GM19438 (cell line): ENCODE measurements at regions not wholly inside any gene's neighbourhood (a gene's known extent, or its start where the extent isn't known, plus 50 kb on each side); places are given as distances from the start of the nearest gene placed in this dataset.
"Not testable (repeated sequence)": the region's sequence is repeated elsewhere in the genome, so short reads cannot be mapped to it uniquely, and the experiment has no call there.

Experiments
- ATAC-seq: cut with Tn5 transposase; IDR thresholded peaks from one replicate; pipeline ENCODE4 v1.9.1; 2021; ENCODE audit warnings: low read depth; ENCODE audit not compliant: unreplicated experiment

DNA sequence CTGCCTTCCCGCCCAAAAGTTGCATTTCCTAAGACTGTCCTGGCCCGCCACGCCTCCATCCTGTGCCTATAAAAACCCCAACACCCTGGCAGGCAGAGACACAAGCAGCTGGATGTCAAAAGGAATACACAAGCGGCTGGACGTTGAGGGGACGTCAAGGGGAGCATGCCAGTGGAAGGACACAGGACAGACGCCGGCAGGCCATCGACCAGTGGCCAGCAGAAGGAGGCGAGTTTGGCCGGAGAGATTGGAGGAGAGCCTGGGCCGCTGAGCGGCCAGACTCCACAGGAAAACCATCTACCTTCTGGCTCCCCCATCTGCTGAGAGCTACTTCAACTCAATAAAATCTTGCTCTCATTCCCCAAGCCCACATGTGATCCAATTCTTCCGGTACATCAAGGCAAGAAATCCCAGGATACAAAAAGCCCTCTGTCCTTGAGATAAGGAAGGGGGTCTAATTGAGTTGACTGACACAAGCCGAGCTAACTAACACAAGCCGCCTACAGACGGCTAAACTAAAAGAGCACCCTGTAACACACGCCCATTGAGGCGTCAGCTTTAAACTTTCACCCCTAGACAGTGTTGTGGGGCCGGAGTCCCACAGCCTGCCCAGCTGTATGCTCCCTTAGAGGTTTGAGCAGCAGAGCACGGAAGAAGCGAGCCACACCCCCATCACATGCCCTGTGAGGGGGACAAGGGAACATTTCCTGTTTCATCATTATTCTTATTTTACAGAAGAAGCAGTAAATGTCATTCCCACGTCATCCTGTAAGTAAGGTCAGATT, 150.3 kb upstream of the PHYHIPL start:
- no peak for ATAC-seq

DNA sequence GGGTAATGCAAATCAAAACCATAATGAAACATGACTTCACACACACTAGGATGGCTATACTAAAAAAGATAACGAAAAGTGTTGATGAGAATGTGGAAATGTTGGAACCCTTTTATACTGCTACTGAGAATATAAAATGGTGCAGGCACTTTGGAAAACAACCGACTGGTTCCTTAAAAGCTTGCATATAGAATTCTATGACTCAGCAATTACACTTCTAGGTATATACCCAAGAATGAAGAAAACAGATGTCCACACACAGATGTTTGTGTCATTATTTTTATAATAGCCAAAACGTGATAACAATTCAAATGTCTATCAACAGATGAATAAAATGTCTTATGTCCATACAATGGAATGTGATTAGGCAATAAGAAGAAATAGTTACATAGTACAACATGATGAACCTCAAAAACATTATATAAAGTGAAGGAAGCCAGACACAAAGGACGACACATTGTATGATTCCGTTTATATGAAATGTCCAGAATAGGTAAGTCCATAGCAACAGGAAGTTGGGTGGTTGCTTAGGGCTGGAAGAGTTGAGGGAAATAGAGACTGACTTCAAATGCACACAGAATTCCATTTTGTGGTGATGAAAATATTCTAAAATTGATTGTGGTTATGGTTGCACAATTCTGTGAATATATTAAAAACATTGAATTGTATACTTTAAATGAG, 148.3 kb upstream of the PHYHIPL start:
- ATAC-seq = no peak

DNA sequence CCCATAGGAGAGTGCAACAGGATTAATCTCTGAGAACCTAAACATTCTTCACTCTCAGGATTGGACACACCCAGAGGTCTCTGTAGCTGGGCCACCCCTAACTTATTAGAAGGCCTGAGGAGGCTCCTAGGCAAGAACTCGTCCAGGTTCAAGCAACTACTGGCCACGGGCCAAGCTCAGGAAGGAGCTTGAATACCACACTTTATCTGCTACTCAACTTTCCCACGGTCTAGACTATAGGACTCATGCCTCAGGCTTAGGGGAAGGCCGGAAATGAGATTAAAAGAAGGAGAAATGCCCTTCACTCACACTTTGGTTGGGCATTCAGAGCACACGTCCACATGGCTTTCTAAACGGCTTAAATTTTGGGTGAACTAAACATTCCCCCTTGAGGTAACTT, 142.8 kb upstream of the PHYHIPL start:
- ATAC-seq = no peak

DNA sequence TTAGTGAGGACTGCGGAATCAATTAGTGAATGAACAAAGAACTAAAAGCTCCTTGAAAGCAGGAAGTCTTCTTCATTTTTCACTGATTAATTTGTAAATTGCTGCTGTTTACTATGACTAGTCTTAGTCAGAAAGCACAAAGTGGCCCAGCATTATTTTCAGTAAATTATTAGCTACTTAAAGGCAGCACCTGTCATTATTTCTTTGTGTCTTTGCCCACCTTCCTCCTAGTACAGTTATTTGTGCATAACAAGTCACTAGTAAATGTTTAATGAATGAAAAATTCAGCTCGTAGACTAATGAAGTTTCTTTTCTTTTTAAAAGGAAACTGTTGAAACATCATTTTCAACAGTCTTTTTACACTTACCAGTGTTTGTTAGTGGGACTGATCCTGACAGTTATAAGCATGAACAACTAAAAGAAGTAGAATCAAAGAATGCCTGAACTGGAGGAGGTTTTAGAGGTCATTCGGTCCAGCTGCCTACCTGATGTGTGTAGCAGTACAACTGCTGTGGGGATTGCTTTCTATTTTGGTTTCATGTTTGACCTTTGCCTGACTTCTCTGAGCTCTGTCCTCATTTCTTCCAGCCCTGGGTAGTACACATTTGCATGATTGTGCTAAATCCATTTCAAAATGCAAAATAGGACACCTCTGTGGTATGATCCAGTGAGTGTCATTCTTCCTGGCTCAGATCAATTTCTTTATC, 140.0 kb upstream of the PHYHIPL start:
- ATAC-seq = peak; percentile 96

DNA sequence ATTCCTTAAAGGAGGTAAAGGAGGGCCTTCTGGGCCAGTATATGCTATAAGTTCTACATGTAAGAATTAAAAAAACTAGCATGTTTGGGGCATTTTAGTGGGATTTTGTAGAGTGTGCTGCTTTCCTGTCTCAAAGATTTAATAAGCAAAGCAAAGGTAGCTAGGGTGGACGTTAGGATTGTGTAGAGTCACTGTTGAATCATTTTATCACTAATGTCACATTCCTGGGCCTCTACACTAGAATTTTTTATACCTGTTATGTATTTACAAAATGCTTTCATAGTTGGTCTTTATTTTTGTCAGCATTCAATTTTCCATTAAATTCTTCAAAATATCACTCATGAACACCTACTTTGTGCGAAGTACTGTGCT, 139.4 kb upstream of the PHYHIPL start:
- no peak for ATAC-seq

DNA sequence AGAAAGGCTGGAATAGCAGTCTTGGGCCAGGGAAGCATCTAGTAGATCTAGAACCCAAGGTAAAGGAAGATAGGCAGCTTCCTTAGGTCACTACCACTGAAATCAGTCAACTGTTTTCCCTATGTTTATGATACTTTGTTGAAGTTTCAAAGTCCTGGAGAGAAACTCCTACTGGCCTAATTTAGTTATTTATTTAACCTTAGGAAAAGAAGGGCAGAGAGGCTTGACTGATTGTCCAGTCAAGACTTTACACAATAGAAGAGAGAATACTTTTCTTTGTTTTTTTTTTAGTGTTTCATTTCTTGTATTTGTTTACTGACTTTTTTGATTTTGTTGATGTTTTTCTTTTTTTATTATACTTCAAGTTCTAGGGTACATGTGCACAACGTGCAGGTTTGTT, 138.9 kb upstream of the PHYHIPL start:
- ATAC-seq = no peak

DNA sequence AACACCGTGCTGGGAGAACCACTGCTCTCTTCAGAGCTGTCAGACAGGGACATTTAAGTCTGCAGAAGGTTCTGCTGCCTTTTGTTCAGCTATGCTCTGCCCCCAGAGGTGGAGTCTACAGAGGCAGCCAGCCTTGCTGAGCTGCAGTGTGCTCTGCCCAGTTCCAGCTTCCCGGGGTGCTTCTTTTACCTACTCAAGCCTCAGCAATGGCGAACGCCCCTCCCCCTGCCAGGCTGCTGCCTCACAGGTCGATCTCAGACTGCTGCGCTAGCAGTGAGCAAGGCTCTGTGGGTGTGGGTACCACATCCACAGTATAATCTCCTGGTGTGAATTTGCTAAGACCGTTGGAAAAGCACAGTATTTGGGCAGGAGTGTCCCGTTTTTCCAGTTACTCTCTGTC, 133.1 kb upstream of the PHYHIPL start:
- not testable (repeated sequence) for ATAC-seq

DNA sequence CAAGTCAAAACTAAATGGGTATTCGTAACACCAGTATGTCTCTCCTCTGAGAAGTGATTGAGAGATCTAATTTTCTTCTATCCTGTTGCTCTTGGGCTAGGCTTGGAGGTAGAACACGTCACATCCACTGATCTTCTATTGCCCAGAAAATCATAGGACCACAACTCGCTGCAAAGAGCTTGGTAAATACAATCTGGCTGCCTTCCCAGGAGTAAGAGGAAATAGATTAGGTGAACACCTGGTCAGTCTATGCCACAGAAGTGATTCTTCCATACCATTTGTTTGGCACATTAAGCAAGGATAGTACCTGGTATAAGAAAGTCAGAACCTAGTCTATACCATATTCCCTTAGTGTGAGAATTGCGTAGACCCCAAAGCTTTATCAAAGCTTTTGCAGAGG, 129.3 kb upstream of the PHYHIPL start:
- ATAC-seq = no peak

DNA sequence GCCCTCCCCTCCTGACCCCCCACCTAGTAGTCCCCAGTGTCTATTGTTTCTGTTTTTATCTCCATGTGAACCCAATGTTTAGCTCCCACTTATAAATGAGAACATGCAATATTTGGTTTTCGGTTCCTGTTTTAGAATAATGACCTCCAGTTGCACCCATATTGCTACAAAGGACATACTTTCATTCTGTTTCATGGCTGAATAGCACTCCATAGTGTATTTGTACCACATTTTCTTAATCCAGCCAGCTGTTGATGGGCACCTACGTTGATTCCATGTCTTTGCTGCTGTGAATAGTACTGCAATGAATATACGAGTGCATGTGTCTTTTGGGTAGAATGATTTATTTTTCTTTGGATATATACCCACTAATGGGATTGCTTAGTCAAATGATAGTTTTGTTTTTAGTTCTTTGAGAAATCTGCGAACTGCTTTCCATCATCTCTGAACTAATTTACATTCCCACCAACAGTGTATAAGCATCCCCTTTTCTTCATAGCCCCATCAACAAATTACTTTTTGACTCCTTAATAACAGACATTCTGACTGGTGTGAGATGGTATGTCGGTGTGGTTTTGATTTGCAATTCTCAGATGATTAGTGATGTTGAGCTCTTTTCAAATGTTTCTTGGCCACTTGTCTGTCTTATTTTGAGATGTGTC, 128.4 kb upstream of the PHYHIPL start:
- ATAC-seq = peak; percentile 92

DNA sequence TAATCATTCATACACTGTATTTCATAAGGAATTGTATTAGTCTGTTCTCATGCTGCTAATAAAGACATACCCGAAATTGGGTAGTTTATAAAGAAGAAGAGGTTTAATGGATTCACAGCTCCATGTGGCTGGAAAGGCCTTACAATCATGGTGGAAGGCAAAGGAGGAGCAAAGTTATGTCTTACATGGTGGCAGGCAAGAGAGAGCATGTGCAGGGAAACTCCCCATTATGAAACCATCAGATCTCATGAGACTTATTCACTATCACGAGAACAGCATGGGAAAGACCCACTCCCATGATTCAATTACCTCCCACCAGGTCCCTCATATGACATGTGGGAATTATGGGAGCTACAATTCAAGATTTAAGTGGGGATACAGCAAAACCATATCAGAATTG, 122.9 kb upstream of the PHYHIPL start:
- not testable (repeated sequence) for ATAC-seq

DNA sequence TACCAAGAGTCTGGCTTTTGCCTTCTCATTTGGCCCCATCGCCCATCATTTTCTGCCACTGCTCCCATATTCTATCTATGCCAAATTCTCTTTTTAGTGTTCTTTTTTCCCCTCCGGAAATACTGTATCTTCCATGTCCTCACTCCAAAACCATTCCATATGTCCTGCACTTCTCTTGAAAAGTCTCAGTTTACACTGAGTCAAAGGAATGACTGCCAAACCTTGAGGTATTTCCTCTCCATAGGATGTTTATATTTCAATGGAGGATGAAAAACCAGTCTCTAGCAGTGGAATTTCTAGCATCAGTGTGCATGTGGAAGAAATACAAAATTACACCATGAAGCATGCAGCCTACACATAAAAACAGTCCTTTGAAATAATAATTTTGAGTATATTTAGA, 121.4 kb upstream of the PHYHIPL start:
- ATAC-seq = no peak

DNA sequence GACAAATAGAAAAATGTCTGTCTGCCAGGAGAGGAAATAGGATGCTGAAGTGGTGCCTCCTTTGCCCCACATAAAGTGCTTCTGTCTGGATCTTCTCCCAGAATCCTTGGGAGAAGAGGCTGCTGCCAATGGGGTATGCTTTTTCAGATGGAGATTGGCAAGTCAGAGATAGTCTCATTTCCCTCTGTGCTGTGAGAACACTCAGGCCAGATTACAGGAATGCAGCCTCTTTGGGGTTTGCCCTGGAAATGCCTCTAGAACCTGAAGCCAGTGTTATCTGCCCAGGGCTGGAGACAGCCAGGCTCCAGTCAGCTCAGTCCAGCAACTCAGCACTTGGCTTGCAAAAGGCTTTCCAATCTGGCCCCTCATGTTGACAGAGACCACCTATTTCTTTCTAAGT, 119.1 kb upstream of the PHYHIPL start:
- ATAC-seq = no peak

DNA sequence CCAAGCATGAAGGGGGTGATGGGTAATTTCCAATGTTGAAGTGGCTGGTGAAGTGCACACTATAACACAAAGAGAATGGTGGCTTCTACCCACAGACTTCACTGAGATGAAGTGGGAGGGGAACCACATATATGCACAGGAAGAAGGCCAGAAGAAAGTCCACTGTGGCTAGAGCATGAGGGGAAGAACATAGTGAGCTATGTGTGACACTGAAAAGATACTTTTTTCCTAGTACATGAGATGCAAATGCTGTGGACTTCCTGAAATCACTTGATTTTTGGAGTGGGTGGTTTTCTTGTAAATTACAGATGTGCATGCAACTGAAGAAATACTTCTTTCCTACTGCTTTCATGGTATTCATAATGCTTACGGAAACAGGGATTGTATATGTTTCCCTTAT, 115.6 kb upstream of the PHYHIPL start:
- ATAC-seq = no peak

DNA sequence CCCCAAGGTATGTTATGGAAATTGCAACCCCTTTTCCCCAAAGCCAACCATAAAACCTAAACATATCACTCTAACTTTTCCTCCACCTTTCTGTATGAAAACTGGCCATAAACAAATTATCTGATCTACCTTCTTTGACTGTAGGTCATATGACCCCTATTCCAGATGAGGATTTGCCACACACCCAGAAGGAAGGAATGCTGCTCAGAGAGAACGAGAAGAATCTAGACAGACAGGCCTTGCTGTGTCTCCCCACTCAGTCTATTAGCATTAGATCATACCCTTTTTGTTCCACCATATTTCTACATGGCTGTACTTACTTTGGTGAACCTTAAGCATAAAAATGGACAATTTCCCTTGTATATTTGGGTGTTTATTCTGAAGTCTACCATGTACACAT, 113.0 kb upstream of the PHYHIPL start:
- no peak for ATAC-seq

DNA sequence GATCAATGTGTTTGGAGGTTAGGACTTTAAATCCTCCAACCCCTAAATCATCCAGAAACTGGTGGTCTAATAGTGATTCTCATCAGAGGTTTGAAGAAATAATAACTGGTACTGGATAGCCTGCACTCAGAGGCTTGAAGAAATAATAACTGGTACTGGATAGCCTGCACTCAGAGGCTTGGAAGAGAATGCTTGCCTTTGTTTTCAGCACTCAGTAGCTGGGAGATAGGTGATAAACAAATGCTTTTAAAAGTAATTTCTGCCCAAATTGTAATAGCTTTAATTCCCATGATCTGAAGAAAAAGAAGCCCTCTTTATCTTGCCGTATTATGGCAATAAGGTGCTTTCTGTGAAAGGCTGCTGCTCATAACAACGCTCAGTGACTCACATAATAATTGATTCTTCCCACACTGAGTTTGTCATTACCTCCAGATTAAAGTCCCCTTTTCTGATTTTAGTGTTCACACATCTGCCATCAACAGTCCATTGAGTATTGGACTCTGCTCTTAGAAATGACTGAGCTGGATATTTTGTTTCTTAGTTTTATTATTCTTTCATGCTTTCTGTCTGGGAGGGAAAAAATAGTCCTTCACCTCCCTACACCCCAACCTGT, 112.3 kb upstream of the PHYHIPL start:
- ATAC-seq = no peak

DNA sequence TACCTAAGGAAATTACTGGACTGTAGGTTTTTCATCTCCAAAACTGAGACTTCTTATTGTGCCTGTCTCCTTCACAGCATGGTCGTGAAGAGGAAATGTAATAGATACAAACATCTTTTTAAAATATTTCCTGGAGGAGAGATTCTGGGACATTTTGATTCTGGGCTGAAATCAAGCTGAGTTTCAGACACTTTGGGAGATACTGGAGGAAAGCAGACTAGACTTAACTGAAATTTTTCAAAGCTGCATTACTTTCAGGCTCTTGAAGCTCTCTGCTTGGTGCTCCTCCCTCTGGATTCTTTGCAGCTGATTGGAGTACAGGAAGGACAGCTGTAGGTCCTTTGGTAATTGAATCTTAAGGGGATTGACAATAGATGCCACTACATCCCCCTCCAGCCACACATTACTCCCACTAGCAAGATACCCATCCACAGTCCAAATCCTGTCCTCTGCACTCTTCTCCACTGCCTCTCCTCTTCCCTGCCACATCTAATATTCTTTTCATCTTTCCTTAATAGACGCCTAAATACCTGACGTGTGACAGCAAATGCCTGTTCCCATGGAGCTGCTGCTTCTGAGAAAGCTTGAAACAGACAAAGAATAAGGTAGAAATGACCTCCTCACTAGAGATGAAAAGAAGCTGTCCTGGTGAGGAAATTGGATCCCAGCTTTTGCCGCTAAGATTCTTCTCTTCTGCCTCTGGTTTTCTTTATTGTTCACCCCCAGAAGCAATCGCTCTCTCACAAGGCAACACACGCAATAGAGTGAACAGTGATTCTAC, 111.5 kb upstream of the PHYHIPL start:
- ATAC-seq = no peak

DNA sequence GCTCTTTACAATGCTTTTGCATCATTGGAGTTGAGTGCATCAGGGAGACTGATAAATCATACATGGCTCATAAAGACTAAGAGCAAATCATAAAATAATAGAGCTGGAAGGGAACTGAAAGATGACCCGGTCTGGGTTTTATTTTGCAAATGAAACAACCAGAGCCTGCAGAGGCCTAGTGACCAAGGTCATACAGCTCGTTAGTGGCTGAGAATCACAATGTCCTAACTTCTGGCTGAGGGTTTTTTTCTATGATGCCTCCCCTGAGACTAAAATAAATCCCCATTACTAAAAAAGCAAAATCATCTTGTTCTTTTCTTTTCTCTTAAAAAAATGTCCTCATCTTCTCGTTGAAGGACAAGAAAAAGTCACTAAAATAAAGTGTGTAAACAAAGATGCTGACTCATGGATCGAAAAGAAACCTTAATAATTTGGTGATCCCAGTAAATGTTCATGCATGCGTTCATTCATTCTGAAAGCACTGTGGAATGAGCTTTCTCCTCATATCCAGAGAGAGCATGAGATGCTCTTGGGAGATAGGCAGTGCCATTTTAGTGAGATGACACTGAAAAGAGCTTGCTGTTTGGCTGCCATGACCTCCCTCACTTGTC, 107.8 kb upstream of the PHYHIPL start:
- no peak for ATAC-seq

DNA sequence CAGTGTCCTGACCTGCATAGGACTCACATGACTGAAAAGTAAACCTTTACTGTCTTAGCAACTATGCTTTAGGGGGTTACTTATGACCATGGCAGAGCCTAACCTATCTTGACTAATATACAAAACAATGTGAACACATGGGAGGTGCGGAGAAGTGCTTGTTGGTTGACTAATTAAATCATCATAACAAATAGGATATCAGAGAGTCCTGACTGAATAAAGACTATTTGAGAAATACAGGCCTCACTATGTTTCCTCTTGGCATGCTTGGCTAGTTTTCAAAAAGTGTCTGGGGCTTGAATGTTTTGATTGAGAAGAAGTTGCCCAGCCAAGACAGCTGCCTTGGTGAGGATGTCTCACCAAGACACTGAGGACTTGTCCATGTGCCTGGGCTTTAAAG, 104.4 kb upstream of the PHYHIPL start:
- no peak for ATAC-seq

DNA sequence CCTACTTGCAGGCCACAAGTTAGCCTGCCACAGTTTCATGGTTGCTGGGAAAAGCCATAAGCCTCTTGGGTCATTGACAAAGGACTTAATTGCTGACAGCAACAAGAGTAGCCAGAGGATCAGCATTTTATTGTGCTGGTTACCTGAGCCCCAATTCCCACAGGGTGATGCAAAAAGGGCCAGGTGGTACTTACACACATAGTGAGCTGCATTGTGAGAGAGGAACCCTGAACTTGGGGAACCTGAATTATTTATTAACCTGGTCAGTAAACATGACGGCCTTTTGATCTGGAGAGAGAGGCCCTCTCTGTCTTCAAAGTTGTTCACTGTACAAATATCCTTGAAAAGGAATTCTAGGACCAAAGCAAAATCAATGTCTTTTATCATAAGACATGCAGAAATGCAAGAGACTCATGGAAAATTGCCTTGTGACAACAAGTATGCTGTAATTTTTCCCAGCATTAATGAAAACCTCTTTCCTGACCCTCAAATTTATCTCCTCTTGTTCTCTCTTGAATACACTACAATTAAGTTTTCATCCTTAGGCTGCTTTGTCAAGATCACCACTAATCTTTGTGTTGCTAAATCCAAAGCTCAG, 102.9 kb upstream of the PHYHIPL start:
- no peak for ATAC-seq
